Left renal cortex interstitium (tissue), 4 donors: ENCODE measurements at regions not wholly inside any gene's neighbourhood (a gene's known extent, or its start where the extent isn't known, plus 50 kb on each side); places are given as distances from the start of the nearest gene placed in this dataset.

ENCODE experiments used
- DNase-seq, 4 donors: peaks; one replicate each; pipeline ENCODE4 v3.0.0-alpha.2; 2013; ENCODE audit warnings: low read depth in 4 of 4, low spot score in 2 of 4, missing footprints in 1 of 4

DNA sequence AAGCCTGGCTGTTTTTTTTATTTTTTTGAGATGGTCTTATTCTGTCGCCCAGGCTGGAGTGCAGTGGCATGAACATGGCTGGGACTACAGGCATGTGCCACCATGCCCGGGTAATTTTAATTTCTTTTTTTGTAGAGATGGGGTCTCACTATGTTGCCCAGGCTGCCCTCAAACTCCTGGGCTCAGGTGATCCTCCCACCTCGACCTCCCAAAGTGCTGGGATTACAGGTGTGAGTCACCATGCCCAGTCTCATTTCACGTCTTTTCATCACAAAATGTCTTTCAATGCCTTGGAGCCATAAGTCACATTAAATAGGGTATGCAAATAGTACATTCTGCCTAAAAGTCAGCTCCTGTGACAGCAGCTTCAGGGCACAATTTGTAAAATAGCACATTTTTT lies 52.8 kb downstream of the SOX2 start:
- no peak for DNase-seq

DNA sequence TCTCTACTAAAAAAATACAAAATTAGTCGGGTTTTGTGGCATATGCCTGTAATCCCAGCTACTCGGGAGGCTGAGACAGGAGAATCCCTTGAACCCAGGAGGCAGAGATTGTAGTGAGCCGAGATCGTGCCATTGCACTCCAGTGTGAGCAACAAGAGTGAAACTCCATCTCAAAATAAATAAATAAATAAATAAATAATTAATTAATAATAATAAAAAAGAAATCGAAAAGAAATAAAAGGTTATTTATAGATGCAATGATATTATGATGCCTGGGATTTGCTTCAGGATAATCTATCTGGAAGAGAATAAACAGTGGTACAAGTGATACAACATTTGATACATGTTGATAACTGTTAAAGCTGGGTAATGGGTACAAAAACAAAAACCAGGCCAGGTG lies 58.6 kb downstream of the SOX2 start:
- DNase-seq, result no peak

DNA sequence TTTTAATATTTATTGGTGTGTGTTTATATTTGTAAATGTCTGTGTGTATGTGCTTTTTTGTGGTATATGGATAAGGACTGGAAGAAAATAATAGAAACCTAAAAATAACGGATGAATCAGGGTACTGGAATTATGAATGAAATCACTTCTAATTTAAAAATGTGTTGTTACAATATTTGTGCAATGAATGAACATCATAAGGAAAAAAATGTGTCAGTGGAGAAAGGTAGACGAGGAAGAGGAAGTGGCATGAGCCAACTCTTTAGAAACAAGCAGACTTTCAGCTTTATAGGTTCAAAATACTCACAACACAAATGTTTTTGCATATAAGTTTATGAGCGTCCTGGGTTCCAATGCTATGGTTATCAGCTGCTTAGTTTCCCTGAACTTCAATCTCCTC lies 59.4 kb downstream of the SOX2 start:
- DNase-seq, result no peak

DNA sequence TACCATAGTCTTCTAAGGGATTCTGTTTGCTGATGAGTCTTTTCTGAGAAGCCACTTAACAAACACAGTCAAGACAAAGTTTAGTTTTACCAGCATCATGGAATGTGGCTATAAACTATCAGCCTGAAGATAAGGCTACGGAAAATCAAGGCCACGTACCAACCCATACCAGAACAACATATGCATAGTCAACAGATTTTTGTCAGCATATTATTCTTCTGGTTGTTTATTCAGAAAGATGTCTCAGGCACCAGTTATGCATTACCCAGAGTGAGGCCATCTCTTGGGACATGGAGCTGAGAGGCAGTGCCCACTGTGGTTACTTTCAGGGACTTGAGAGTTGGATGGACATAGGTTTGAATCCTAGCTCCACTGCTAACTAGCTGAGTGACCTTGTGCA lies 60.4 kb downstream of the SOX2 start:
- no peak for DNase-seq

DNA sequence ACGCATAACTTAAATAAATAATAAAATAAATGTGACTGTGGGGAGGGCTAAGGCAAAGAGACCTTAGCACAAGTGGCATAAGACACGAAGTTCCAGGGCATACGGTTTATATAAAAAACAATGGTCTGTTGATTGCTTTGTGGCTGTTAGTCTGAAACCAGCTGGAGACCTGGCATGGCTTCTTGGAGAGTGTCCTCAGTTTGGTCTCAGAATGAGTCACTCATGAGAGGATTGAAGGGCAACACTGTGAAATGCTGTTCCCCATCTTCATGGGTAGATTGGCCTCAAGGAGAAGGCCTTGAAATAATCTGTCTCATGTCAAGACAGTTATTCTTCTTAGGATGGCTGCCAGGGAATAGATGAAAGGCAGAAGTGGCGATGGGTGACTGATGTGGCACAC lies 62.2 kb downstream of the SOX2 start:
- DNase-seq, result no peak

DNA sequence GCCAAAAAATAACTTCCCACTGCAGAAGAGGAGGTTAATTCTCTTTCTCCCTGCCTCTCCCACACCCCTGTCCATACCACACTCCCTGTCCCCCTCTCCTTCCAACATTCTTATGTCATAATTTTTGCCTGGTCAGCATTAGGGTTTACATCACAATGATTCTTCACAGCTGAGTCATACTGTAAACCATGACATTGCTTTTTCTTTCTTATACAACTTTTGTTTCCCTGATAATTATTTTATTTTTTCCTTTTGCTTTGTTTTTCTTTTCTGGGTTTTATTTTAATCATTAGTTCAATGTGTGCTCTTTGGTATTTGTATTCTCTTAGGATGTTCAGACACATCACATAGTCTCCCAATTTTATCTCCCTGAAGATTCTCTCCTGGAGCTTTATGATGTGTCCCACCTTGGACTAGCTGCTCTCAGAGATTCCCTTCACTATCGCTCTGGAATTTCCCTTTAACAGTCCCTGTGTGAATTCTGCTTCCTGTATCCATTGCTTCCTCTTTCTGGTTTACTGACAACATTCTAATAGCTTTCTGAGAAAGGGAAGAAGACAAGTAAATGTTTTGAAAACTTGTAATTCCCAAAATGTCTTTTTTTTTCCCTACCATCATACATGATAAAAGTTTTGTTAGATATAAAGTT lies 70.7 kb downstream of the SOX2 start:
- DNase-seq, result no peak

DNA sequence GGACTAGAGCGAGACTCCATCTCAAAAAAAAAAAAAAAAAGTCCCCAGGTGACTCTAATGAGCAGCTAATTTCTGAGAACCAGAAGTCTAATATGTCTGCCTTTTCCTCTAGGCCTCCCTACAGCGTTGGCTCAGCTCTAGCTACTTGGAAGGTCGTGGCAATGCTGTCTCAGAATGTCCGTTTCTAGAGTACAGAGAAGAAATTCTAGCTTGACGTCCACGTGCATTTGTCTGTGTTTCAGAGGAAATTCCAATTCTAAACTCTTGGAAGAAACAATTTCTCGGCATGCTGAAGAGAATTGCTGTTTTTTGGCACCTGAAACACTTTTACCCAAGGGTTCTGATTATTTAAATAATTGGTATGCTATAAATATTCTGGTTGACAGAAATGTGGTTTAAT lies 78.8 kb downstream of the SOX2 start:
- DNase-seq, result no peak

DNA sequence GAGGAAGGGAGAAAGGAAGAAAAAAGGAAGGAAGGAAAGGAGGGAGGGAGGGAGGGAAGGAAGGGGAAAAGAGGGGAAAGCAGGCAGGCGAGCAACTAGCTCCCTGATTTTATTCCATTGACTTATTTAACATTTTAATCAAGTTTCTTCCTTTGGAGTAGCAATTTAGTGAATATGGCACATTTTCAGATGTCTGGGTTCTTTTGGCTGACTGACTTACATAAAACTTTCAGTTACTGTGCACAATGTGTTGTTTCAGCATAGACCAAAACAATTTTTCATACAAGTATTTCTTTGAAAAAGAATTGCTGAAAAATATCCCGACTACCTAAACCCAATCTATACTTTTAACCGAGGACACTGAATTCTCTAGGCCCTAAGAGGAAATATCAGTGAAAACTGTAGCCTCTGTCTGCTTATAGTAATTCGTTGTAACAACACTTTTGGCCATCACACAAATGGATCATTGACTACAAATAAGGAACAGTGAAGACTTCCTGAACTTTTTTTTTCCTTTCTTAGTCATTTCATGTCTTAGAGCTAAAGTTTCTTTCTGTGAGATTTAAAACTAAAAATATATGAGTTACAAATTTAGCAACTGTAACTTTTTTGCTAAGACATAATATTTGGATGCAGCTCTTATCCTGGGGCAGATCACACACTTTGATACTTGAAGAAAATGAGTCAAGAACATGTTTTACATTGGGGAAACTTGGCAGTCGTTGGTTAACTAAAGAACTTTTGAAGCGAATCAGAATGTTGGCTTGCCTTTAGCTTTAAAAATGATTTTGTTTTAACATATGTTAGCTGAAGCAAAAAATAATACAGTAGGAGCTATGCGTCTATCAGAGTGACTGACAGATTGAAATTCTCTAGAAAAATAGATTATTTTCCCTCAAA lies 79.6 kb downstream of the SOX2 start:
- no peak for DNase-seq

DNA sequence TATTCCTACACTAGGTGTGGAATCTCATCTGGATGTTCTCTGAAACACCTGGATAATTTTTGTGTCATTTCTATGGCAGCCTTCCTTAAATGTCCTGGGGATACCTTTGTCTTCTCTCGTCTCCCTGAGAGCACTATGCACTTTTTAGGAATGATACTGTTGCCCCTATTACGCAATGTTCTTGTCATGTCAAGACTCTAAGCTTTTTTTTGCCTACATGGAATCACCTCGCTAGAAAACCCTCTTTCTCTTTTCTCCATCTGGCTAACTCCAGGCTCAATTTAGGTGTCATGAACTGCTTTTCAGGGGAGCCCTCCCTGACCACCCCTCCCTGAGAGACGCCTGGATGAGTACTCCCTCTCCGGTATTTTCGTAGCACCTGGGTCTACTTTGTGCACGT lies 81.3 kb downstream of the SOX2 start:
- no peak for DNase-seq

DNA sequence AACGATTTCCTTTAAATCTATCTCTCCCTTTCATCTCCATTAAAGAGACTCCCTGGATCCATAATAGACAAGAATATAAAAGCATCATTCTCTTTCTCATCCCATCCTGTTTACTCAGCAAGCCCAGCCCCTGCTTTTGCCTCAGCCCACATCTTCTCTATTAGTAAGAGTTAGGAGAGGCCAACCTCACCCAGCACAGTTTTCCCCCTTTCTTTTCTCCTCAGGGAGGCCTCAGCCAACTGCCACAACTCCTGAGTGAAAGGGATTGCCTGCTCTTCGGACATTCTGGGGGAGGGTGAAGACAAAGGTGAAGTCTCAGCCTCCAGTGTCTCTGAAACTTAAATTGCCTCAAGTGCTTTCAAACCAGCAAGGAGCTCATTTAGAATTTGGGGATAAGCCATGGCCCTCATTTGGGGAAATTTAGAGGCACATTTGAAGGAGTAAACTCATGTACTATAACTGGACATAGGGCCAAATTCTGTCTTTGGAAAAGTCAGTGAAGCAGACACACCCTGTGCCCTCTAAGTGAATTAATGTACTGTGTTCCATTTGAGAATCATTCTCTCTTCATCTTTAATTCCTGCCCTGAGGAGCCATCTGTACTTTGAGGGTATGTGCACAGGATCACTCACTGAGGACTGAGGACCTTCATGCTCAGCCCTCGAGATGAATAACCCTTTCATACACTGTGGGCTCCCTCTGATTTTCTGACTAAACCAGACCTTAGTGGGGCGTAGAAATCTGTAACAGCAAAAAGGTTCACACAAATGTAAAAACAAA lies 82.5 kb downstream of the SOX2 start:
- no peak for DNase-seq

DNA sequence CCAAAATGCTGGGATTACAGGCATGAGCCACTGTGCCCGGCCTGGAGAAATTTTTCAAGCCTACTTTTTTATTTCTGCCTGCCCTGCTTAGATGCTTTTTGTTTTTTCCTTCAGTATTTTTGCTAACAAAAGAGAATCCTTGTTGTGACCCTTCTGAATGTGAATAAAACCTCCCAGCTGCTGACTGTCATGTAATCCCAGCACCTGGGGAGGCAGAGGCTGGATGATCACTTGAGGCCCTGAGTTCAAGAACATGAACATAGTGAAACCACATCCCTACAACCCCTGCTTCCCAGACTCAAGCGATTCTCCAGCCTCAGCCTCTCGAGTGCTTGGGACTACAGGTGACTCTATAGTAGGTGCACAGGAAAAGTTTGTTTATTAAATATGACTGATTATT lies 84.9 kb downstream of the SOX2 start:
- no peak for DNase-seq

DNA sequence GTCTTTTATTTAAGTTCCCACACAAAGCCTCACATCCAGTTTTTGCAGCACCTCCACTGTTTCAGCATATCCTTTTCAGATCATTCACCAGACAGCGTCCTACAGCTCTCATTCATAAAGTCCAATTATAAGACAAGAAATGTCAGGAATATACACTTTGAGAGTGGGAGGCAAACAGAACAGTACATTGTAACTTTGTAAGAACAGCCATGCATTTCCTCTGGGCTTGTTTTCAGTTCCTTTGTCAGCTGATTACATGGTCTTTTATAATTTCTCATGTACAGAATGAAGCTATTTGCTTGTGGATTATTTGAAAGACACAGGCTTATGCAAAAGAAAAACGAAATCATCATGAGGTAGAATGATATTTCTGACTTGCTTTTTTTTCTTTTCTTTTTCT lies 85.7 kb downstream of the SOX2 start:
- DNase-seq, result no peak

DNA sequence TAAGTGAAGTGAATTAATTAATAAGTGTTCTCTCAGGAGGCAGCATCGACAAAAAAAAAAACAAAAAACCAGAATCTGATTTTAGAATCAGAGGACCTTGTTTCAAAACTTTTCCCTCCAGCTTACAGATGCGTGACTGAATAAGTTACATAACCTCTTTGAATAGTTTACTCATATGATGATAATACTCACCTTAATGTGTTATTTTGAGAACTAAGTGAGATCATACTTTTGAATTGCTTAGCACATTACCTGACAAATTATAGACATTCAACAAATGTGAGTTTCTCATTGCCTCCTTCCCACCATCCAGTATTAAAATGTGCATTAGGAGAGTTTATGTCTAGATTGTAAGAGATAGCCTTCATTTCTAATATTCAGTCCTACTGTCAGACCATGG lies 94.0 kb downstream of the SOX2 start:
- DNase-seq, result no peak

DNA sequence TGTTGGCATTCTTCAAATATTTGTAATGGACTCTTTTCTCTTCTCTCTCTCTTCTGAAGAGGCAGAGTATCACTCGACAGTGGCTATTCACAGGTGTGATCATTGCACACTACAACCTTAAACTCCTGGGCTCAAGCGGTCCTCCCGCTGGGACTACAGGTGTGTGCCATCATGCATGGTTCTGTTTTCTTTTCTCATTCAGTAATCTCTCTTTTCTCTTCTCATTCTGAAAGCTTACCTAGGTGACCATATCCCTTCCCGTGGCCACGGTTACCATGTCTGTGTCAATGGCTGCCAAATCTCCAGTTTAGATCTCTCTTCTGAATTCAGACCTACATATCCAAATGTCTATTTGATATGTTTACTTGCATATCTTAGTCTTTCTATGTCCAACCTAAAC lies 96.3 kb downstream of the SOX2 start:
- DNase-seq, result no peak

DNA sequence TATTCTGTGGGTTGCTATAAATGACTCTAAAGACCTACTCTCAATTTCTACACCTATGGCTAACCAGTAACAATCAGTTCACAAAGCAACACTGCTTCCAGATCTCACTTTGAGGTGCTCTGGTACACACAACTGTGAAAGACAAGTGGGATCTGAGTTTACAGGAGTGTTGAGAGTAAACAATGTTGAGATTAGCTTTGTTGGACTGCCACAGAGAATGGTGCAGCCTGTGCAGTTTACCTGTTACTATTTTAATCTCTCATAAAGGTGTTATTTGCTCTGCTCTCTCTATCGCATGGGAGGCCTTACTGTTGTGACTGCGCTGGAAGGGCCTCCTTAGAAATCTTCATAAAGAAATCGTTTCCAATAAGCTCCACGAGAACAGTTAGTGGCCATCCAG lies 112.0 kb downstream of the SOX2 start:
- DNase-seq, result no peak

DNA sequence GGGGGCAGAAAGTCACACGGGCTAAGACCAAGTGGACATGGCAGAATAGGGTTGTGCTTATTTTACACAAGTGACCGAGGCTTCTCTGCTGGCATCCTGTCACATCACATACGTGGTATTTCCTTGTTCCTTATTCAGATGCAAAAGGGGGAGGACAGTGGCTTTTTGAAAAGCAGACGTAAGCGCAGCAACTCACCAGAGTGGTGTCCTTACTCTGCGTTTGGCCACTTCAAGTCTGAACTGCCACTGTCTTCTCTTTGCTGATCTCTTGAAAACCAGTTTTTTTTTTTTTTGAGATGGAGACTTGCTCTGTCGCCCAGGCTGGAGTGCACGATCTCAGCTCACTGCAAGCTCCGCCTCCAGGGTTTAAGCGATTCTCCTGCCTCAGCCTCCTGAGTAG lies 113.2 kb downstream of the SOX2 start:
- DNase-seq, result no peak

DNA sequence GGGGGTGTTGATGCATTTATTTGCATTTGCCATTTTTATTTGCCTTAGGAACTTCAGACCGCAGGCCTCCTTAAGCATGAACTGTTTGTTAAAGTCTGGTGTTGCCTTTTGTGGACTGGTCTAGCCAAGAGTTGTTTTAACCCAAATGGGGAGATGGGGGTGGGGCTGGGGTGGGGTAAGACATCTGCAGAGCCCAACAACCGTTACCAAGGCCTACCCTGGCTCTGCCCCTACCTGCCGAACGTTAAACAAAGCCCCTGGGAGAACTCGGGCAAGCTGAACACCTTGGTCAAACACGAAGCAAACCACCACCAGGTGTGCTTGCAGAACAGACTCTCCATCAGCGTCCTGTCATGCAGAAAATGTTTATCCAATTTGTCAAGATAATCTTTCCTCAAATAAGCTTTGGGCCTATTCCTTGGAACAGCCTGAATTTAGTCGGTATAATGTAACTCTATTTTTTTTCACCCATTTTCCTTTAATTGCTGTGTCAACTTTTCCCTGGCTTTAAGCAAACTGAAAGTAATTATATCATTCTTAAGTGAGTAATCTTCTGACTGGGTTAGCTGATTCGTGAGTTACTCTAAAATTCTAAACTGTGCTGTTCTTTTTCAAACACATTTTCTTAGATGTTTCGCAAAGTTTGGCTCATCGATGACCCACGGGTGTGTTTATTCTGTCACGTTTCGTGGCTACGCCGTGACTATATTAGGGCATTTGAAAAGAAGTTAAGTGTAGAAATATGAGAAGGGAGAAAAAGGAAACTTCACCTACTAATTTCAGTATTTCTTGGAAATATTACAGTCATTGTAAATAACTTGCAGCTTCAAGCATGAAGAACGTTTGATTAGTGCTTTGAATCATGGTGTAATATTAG lies 127.6 kb downstream of the SOX2 start:
- DNase-seq, result no peak

DNA sequence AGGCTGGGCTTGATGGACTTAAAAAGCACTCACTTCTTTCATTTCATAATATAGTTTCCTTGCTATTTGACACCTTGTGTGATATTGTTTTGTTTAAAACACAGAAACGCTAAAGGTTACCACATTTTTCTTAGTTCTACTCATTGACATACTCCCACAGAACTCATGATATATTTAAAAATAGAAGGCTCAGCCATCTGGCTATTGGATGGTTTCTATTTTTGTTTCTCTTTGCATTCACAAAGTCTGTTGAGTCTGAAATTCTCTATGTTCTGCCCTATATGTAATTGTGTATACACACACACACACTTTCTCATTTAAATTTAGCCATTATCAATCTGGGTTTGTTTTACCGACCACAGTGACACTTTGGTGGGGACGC lies 128.2 kb downstream of the SOX2 start:
- no peak for DNase-seq

DNA sequence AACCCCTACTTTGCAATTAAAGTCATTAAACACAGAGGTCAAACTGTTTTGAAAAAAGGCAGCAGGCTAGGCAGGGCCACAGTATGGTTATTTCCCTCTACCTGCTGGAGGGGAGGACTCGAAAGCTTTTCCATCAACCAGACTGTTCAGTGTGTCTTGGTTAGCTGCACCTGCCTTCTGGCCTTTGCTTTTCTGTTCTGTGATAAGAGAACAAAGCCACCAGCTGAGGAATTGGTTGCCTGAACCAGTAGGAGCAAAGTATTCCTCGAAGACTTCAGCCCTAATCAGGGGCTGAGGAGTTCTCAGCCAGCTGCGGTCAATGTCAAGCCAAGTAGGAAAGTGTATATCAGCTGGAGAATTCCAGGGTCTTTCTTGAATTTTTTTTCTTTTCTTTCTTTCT lies 132.5 kb downstream of the SOX2 start:
- DNase-seq, result no peak

DNA sequence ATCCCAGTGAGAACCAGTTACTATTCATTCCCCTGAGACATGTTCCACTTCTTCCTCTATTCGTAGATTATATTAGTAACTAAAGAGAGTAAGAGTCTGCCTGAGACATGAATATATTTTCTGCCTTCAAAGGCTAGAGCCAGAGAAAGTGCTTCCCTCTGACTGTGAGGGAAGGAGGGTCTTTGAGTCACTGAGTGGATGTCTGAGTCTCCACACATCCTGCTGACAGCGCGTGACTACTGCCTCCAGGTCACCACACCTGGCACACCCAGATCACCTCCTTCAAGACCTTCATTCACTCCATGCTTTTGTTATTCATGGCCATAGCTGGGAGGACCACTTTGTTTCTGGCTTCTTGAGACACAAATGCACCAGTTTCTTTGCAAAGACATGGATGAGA lies 135.6 kb downstream of the SOX2 start:
- DNase-seq, result no peak

DNA sequence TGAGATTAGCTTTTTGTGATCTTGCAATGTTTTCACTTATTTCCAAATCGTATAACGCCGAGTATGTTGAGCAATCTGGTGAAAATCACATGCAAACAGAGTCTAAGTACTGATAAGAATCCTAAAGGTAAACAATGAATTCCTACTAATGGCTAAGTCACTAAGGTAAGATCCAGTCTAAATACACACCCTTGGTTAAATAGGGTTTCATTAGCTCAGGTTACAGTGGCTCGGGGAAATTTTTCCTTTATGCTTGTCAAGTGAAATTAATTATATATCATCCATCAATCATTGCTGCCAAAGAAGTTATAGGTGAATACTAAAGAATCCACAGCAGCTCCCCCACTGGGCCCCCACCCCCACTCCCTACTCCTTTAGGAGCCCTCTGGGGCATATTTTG lies 139.3 kb downstream of the SOX2 start:
- DNase-seq, result no peak
